CD14-positive monocyte (primary cell): ENCODE measurements at regions not wholly inside any gene's neighbourhood (a gene's known extent, or its start where the extent isn't known, plus 50 kb on each side); places are given as distances from the start of the nearest gene placed in this dataset.
"Not testable (repeated sequence)": the region's sequence is repeated elsewhere in the genome, so short reads cannot be mapped to it uniquely, and the experiment has no call there.

Experiments
- DNase-seq, 3 donors: peaks; one replicate each; pipeline ENCODE4 v3.0.0-alpha.2; 2011 to 2022
- H2AFZ ChIP-seq: 2 replicates; pipeline ENCODE4 v1.6.0; 2012; ENCODE audit warnings: mild to moderate bottlenecking, low read depth, low read length, inconsistent platforms; ENCODE audit not compliant: insufficient read depth, poor library complexity, severe bottlenecking
- H3K27ac ChIP-seq, 2 donors: 1 replicate in 1 of 2; 2 replicates in 1 of 2; pipeline ENCODE4 v1.5.1; 2012 to 2013; ENCODE audit warnings: low read length in 2 of 2, control low read depth in 1 of 2, inconsistent platforms in 1 of 2, low read depth in 1 of 2, mild to moderate bottlenecking in 1 of 2
- H3K27me3 ChIP-seq, 2 donors: one replicate each; pipeline versions ENCODE4 v1.6.0 to v1.6.1; 2011 to 2013; ENCODE audit warnings: low read length in 2 of 2; ENCODE audit not compliant: control insufficient read depth in 2 of 2, insufficient read depth in 2 of 2
- H3K36me3 ChIP-seq, 2 donors: replicated peaks in 1 of 2; 1 replicate in 1 of 2; 2 replicates in 1 of 2; pipeline versions ENCODE4 v1.5.1 to v1.6.1; 2012 to 2013; ENCODE audit warnings: low read length in 2 of 2, control low read depth in 1 of 2, inconsistent platforms in 1 of 2, mild to moderate bottlenecking in 1 of 2; ENCODE audit not compliant: insufficient read depth in 2 of 2, control insufficient read depth in 1 of 2
- H3K4me1 ChIP-seq, 2 donors: 1 replicate in 1 of 2; 2 replicates in 1 of 2; pipeline versions ENCODE4 v1.5.1 to v1.6.1; 2012 to 2013; ENCODE audit warnings: low read length in 2 of 2, control low read depth in 1 of 2, inconsistent platforms in 1 of 2, mild to moderate bottlenecking in 1 of 2, moderate library complexity in 1 of 2; ENCODE audit not compliant: insufficient read depth in 2 of 2, control insufficient read depth in 1 of 2
- H3K4me2 ChIP-seq: replicated peaks from 2 replicates; pipeline ENCODE3; 2012; ENCODE audit warnings: low read length, moderate library complexity, mild to moderate bottlenecking; ENCODE audit not compliant: poor library complexity, severe bottlenecking; ENCODE audit errors: extremely low read depth
- H3K4me3 ChIP-seq, 3 experiments: fragments of 200-600 bp in 1 of 3; sonication (generic) in 1 of 3; replicated peaks in 1 of 3; 1 replicate in 2 of 3; 2 replicates in 1 of 3; pipeline ENCODE4 v1.5.1; 2011 to 2013; ENCODE audit warnings: low read length in 3 of 3, mild to moderate bottlenecking in 3 of 3, control low read depth in 2 of 3, low read depth in 2 of 3, inconsistent platforms in 1 of 3, moderate library complexity in 1 of 3
- H3K79me2 ChIP-seq: 2 replicates; pipeline ENCODE4 v1.6.0; 2012; ENCODE audit warnings: mild to moderate bottlenecking, control low read depth, inconsistent platforms, low read length, moderate library complexity; ENCODE audit not compliant: insufficient read depth
- H3K9ac ChIP-seq: 2 replicates; pipeline ENCODE4 v1.6.0; 2017; ENCODE audit warnings: low read length, mild to moderate bottlenecking; ENCODE audit not compliant: insufficient read depth, poor library complexity, severe bottlenecking
- H3K9me3 ChIP-seq, 2 donors: replicated peaks in 1 of 2; 1 replicate in 1 of 2; 2 replicates in 1 of 2; pipeline versions ENCODE4 v1.5.1 to v1.6.1; 2012 to 2013; ENCODE audit warnings: low read length in 2 of 2, control low read depth in 1 of 2; ENCODE audit not compliant: control insufficient read depth in 1 of 2, insufficient read depth in 1 of 2
- H4K20me1 ChIP-seq: 2 replicates; pipeline ENCODE4 v1.6.0; 2012; ENCODE audit warnings: mild to moderate bottlenecking, low read length, control low read depth, moderate library complexity; ENCODE audit not compliant: insufficient read depth
- H3K27ac Mint-ChIP-seq, 7 donors: one replicate each; pipeline ENCODE4 v1.8.0; 2020; ENCODE audit warnings: mild to moderate bottlenecking in 7 of 7, mixed read lengths in 7 of 7, moderate library complexity in 6 of 7, inconsistent platforms in 2 of 7
- H3K27me3 Mint-ChIP-seq, 3 donors: one replicate each; pipeline ENCODE4 v1.8.0; 2021 to 2022; ENCODE audit warnings: low read depth in 3 of 3, mild to moderate bottlenecking in 3 of 3, mixed read lengths in 3 of 3, moderate library complexity in 3 of 3, inconsistent platforms in 1 of 3
- H3K36me3 Mint-ChIP-seq, 2 donors: one replicate each; pipeline ENCODE4 v1.8.0; 2020; ENCODE audit warnings: mixed read lengths in 2 of 2, inconsistent platforms in 1 of 2, mild to moderate bottlenecking in 1 of 2
- H3K4me1 Mint-ChIP-seq: one replicate; pipeline ENCODE4 v1.8.0; 2020; ENCODE audit warnings: mild to moderate bottlenecking, mixed read lengths
- H3K4me3 Mint-ChIP-seq, 2 donors: one replicate each; pipeline ENCODE4 v1.8.0; 2020; ENCODE audit warnings: mild to moderate bottlenecking in 2 of 2, mixed read lengths in 2 of 2, moderate library complexity in 1 of 2
- H3K9me3 Mint-ChIP-seq, 7 donors: one replicate each; pipeline ENCODE4 v1.8.0; 2020 to 2022; ENCODE audit warnings: mixed read lengths in 7 of 7, mild to moderate bottlenecking in 6 of 7, moderate library complexity in 6 of 7, inconsistent platforms in 2 of 7
- CTCF ChIP-seq: fragments of 200-600 bp; IDR thresholded peaks from one replicate; pipeline ENCODE4 v1.8.0; 2022; ENCODE audit warnings: antibody characterized with exemption, mild to moderate bottlenecking
- WGBS: methylation state at CpG from one replicate; pipeline ENCODE4 v1.1.5; 2013; ENCODE audit warnings: missing lambda C conversion rate; ENCODE audit not compliant: insufficient coverage; 5-methylcytosine and 5-hydroxymethylcytosine counted together
- intact Hi-C, 2 donors: fragments of 100-400 bp; cut with micrococcal nuclease; formaldehyde crosslinking; loops; one replicate each; pipeline versions ENCODE4 v1.15.0 to v1.15.1; 2023

DNA sequence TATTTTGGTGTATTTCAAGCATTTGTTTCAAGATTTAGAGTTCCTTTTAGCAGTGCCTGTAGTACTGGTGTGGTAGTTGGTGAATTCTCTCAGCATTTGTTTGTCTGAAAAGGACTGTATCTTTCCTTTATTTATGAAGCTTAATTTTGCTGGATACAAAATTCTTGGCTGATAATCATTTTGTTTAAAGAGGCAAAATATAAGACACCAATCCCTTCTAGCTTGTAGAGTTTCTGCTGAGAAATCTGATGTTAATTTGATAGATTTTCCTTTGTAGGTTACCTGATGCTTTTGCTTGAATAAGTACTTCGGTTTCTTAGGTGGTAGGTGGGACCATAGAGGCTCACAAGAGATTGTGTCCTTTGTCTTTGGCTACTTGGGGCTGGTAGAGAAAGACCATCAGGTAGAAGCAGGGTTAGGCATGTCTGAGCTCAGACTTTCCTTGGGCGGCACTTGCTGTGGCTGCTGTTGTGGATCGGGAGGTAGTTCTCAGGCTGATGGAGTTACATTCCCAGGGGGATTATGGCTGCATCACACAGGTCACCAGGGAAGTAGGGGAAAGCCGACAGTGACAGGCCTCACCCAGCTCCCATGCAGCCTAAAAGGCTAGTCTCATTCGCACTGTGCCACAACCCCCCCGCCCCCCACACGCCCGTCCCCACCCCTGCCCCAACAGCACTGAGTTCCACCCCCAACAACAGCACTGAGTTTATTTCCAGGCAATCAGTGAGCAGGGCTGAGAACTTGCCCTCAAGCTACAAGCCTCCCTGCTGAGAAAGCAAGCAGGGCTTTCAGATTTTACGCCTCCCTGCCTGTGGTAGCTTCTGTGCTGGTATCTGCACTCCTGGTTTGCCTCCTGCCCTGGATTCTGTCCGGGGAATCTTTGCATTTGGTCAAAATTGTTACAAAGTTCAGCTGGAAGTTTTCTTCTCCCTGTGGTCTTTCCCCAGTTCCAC is 127.1 kb upstream of the GLRA1 start:
- Histone ChIP-seq H3K36me3 (no peaks in the 10 kb centered on the region), H2AFZ (no peak overlapping the region), H3K4me1 (no peaks in the 10 kb centered on the region), H4K20me1 (no peaks in the 10 kb centered on the region), H3K27me3 (no peaks in the 10 kb centered on the region), H3K9me3 (peaks cover 0 to 12% of the 10 kb centered on the region in 2 donors), H3K27ac (no peak overlapping the region), H3K4me2 (no peak overlapping the region), H3K4me3 (no peak overlapping the region), H3K79me2 (no peaks in the 10 kb centered on the region), H3K9ac (no peak overlapping the region)
- intact Hi-C loops: no loop called here
- H3K9me3 Mint-ChIP-seq: peaks cover 3 to 17% (median 12%) of the 10 kb centered on the region in 7 donors
- no peak for TF ChIP-seq CTCF
- 56% methylated on average over 5 of the region's 10 CpGs for WGBS
- DNase-seq: no peak
- no peaks in the 10 kb centered on the region for H3K36me3 Mint-ChIP-seq
- H3K27ac Mint-ChIP-seq: no peak overlapping the region
- H3K27me3 Mint-ChIP-seq: peaks cover 0 to 1% (median 0%) of the 10 kb centered on the region in 3 donors
- H3K4me1 Mint-ChIP-seq: no peaks in the 10 kb centered on the region
- no peak overlapping the region for H3K4me3 Mint-ChIP-seq

GRCh38 chr5:152046361-152046760 is 121.7 kb upstream of the GLRA1 start:
- DNase-seq: no peak
- Histone ChIP-seq H3K4me3 (no peak overlapping the region), H3K27me3 (no peaks in the 10 kb centered on the region), H3K79me2 (no peaks in the 10 kb centered on the region), H3K9me3 (peaks cover 0 to 3% of the 10 kb centered on the region in 2 donors), H3K4me2 (no peak overlapping the region), H3K9ac (no peak overlapping the region), H3K36me3 (no peaks in the 10 kb centered on the region), H3K4me1 (no peaks in the 10 kb centered on the region), H2AFZ (no peak overlapping the region), H3K27ac (no peak overlapping the region), H4K20me1 (no peaks in the 10 kb centered on the region)
- TF ChIP-seq CTCF: no peak
- Mint-ChIP-seq H3K4me3 (no peak overlapping the region), H3K9me3 (peaks cover 3 to 15% (median 8%) of the 10 kb centered on the region in 7 donors), H3K4me1 (no peaks in the 10 kb centered on the region), H3K27ac (no peak overlapping the region), H3K36me3 (no peaks in the 10 kb centered on the region), H3K27me3 (no peaks in the 10 kb centered on the region)
- 31% methylated on average over 2 of the region's 4 CpGs for WGBS
- intact Hi-C loops: no loop called here

GRCh38 chr5:152038856-152039255 is 114.2 kb upstream of the GLRA1 start:
- H3K36me3 ChIP-seq, H3K27ac Mint-ChIP-seq, H3K4me1 ChIP-seq, H3K4me2 ChIP-seq, H4K20me1 ChIP-seq, H3K4me3 ChIP-seq, H3K27me3 ChIP-seq, H2AFZ ChIP-seq, DNase-seq, H3K4me3 Mint-ChIP-seq, H3K27me3 Mint-ChIP-seq, H3K4me1 Mint-ChIP-seq, intact Hi-C loops, H3K27ac ChIP-seq, H3K36me3 Mint-ChIP-seq, H3K9ac ChIP-seq, H3K79me2 ChIP-seq: not testable (repeated sequence)
- H3K9me3 ChIP-seq: peaks cover 13 to 16% of the 10 kb centered on the region in 2 donors
- H3K9me3 Mint-ChIP-seq: peaks cover 0 to 16% (median 8%) of the 10 kb centered on the region in 7 donors
- no CpG with 5 or more reads among the region's 2 CpGs for WGBS
